SK-N-DZ (cell line): ENCODE measurements at regions not wholly inside any gene's neighbourhood (a gene's known extent, or its start where the extent isn't known, plus 50 kb on each side); places are given as distances from the start of the nearest gene placed in this dataset.

Experiments
- DNase-seq: peaks from one replicate; pipeline ENCODE4 v3.0.0-alpha.2; 2015; ENCODE audit warnings: low spot score

GRCh38 chr1:82318265-82318664 lies 517.5 kb downstream of the ADGRL2 start:
- no peak for DNase-seq

- no peak for DNase-seq
These were observed 516.9 kb downstream of the ADGRL2 start for GRCh38 chr1:82317671-82318070.

- no peak for DNase-seq
These were observed 498.9 kb downstream of the ADGRL2 start for GRCh38 chr1:82299656-82300055.

GRCh38 chr1:82299056-82299455 lies 498.3 kb downstream of the ADGRL2 start:
- DNase-seq = no peak

DNA sequence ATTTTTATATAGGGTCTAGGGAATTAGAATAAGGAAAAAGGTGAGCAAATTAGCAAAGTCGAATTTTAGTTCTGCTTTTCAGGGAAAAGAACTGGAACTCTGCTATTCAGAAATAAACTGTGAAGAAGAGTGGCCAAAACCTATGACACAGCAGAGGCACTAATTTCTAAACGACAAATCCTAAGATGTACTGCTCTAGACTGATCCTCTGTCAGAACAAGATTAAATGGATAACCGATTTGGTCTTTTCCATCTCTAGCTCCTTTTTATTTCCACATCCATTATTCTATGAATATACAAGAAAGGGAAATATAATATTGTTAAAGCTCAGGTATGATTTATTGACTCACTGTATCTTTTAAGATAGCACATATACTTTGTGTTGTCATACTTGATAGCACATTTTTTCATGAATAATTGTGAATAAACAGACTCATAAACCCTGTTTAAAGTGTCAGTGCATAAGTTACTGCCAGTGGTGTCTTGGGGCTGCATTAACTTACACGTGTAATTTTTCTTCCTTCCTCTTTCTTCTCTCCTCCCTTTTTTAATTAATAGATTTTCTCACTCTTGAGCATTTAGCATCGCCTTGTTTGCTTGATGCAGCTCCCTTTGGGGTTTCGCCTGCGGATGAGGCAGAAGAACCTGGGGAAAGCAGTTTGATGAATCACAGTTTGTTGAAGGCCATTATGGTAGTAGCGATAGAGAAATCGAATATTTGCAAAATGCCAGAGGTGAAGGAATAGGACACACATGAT lies 496.6 kb downstream of the ADGRL2 start:
- no peak for DNase-seq

- DNase-seq = no peak
These were observed 486.8 kb downstream of the ADGRL2 start for GRCh38 chr1:82287556-82287955.

- no peak for DNase-seq
These were observed 483.5 kb downstream of the ADGRL2 start for GRCh38 chr1:82284213-82284612.

DNA sequence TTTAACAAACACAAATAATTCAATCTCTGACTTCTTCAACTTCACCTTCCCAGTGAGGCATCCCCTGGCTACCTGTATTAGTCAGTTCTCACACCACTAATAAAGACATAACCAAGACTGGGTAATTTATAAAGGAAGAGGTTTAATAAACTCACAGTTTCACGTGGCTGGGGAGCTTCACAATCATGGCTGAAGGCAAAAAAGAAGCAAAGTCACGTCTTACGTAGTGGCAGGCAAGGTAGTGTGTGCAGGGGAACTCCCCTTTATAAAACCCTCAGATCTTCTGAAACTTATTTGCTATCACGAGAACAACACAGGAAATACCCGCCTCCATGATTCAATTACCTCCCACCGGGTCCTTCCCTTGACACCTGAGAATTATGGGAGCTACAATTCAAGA lies 478.5 kb downstream of the ADGRL2 start:
- no peak for DNase-seq

DNA sequence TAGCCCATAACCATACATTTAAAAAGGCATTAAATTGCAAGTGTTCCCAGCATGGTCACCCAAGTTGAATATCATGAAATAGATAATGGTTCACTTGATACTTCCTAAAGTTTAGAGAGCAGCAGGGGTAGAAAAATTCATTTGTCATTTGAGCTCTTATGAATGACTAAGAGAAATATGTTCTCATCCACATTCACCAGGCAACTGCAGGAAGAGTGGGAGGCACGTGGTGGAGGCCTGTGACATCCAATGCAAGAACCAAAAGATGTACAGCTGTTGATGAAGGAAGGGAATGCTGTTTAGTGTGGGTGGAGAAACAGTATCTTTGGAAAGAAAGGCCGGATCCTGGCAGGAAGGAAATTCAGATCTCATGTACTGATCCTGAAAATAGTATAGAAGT lies 473.1 kb downstream of the ADGRL2 start:
- no peak for DNase-seq

DNA sequence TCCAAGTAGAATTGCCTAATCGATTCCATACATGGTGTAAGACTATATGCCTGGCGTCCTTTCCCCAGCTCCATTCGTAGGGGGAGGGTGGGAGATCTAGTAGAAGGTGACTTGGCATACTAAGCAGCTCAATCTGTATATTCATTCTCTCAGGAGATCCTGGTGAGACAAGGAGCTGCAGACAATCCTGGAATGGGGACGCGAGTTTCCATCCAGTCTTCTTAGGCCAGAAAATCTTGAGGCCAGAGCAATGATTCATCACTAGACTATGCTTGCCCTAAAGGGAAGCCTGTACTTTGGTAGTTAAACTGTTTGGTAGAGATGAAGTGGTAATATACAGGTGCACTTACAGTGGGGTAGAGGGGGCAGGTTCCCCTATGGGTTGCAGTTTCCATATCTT lies 468.7 kb downstream of the ADGRL2 start:
- DNase-seq = no peak

- no peak for DNase-seq
These were observed 468.1 kb downstream of the ADGRL2 start for GRCh38 chr1:82268826-82269225.

DNA sequence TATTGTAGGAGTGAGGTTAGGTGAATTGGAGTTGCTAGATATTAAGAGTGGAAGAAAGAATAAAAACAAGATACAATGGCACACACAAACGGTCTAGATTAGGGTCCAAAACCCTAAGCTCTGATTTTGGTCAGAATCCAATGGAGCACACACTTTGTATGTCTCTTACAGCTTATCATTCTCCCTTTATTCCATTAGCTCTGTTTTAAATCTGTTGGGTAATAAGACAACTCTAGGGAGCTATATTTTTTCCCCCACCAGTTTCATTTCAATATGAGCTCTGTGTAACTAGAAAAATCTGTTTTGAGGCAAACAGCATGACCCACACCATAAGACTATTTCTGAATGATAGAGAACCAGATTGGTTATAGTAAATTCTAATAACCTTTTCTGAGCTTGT lies 465.6 kb downstream of the ADGRL2 start:
- DNase-seq = no peak

- no peak for DNase-seq
These were observed 464.7 kb downstream of the ADGRL2 start for GRCh38 chr1:82265436-82265835.

DNA sequence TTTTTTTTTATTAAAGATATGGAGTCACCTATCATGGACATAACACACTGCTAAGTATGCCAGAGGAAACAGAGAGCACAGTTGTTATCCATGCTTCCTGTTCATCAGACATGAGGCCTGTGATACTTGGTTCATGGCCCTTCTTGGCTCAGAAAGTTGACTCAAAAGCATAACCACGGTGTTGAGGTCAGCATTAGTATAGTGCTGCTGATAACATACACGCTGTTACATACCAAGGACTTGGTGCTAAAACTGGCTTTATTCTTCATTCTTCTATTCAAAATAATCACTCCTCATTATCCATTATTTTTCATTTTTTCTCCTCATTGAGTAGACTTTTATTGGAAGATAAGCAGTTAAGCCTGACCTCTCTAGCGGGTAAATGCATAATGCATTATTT lies 464.1 kb downstream of the ADGRL2 start:
- no peak for DNase-seq

- DNase-seq = no peak
These were observed 462.7 kb downstream of the ADGRL2 start for GRCh38 chr1:82263396-82263795.

DNA sequence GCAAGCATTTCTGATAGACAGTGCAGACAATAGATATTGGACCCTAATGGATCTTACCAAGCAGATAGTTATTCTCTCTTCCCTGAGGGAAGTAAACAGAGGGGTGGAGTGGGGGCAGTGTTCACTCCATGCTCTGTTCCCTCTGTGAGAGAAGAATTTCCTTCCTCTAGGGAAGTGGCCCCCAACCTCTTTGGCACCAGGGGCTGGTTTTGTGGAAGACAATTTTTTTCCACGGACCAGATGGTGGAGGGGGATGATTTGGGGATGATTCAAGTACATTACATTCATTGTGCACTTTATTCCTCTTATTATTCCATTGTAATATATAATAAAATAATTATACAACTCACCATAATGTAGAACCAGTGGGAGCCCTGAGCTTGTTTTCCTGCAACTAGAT lies 459.9 kb downstream of the ADGRL2 start:
- no peak for DNase-seq

- DNase-seq = no peak
These were observed 459.3 kb downstream of the ADGRL2 start for GRCh38 chr1:82260051-82260450.

DNA sequence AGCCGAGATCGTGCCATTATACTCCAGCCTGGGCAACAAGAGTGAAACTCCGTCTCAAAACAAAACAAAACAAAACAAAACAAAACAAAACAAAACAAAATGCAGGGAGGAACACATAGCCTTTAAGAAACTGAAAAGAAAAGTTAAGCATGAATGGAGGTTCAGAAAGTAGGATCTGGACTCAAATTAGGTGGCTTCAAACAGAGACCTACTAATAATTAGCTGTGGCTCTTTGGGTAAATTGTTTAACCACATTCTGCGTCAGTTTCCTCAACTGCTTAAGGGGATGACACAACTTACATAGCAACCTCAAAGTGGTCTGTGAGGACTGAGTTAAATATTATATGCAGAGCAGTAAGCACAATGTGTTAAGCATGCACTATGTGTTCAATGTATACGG lies 458.2 kb downstream of the ADGRL2 start:
- no peak for DNase-seq

DNA sequence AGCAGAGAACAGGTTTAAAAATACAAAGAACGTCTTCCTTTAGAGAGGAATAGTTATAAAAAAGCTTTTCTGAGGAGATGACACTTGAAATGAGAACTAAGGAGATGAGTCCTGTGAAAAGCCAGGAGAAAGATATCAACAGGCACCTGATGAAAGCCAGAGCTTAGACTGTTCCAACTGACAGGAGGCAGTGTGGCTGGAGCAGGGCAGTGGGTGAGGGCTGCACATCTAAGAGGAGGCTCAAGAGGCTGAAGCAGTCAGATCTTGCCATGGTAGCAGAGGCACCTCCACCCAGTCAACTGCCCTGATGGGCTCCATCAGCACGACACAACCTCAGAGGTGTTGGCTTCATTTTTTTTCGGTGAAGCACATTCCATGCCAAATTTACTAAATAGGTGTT lies 445.3 kb downstream of the ADGRL2 start:
- no peak for DNase-seq

GRCh38 chr1:82245345-82246014 lies 444.7 kb downstream of the ADGRL2 start:
- DNase-seq = no peak

- no peak for DNase-seq
These were observed 439.8 kb downstream of the ADGRL2 start for GRCh38 chr1:82240571-82240970.

DNA sequence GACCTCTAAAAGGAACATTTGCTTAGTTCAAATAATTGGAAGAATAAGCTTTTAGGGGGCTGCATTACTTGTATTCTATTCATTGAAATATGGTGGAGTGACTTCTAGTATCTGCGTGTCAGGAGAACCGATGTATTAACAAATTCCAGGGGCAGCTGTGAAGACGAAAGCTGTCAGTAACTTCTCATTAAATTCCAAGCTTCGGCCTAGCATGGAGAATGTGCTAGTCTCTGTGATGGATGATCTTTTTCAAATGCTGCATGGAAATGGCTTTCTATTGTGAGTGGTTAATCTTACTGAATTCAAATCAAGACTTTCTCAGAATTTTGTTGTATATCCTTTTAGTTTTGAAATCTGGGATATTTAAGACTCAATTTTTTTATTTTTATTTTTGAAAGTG lies 429.9 kb downstream of the ADGRL2 start:
- no peak for DNase-seq

DNA sequence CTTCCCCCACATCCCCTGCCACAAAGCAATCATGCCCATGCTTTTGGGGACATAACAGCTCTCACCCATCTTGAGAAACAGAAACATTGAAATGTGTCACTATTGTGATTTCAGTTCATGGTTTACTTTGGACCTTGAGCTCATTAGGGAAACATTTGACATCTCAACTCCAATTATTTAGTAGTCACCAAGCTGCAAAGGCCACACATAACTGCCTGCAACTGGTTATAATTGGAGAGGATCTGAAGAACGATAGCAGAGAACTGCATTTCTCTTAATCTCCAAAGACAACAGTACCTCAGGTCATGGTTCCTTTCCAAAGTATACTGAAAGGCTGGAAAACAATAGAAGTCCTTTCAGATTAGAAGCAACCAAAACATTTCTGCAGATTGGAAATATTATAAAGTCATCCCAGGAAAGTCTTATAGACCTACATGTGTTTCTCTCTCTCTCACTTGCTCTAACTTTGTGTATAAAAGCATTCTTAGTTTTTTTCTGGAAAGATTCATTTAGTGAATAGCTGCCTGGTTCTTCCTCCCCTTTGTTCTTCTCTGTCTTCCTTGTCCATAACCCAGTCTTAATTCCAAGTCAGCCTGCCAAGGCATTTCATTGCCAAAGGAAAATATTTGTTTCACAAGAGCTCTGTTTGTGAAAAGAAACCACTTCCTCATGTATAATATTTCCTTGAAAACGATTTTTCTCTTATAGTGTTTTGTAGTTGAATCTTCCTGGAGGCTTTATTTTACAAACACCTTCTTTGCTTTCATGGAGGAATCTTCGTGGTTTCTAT lies 426.8 kb downstream of the ADGRL2 start:
- DNase-seq = no peak
